ENCODE measurements at regions not wholly inside any gene's neighbourhood (a gene's known extent, or its start where the extent isn't known, plus 50 kb on each side); places are given as distances from the start of the nearest gene placed in this dataset.

- no peak for TF ChIP-seq CTCF (conservative IDR thresholded peaks at IDR 0.05)
- H3K27ac ChIP-seq = no peak overlapping the region
These were observed 1620.8 kb downstream of the PCDH9 start for GRCh38 chr13:65609350-65609749.

- no peak overlapping the region for H3K27ac ChIP-seq
- no peak for TF ChIP-seq CTCF (conservative IDR thresholded peaks at IDR 0.05)
These were observed 1623.5 kb downstream of the PCDH9 start for GRCh38 chr13:65606622-65607021.

- TF ChIP-seq CTCF (conservative IDR thresholded peaks at IDR 0.05) = no peak
- H3K27ac ChIP-seq = no peak overlapping the region
These were observed 1624.7 kb downstream of the PCDH9 start for GRCh38 chr13:65605396-65605795.

- TF ChIP-seq CTCF (conservative IDR thresholded peaks at IDR 0.05) = no peak
- no peak overlapping the region for H3K27ac ChIP-seq
These were observed 1627.0 kb downstream of the PCDH9 start for GRCh38 chr13:65603160-65603559.

- no peak overlapping the region for H3K27ac ChIP-seq
- no peak for TF ChIP-seq CTCF (conservative IDR thresholded peaks at IDR 0.05)
These were observed 1628.3 kb downstream of the PCDH9 start for GRCh38 chr13:65601855-65602254.

GRCh38 chr13:65600702-65601101 is 1629.4 kb downstream of the PCDH9 start:
- no peak for TF ChIP-seq CTCF (conservative IDR thresholded peaks at IDR 0.05)
- no peak overlapping the region for H3K27ac ChIP-seq

- no peak for TF ChIP-seq CTCF (conservative IDR thresholded peaks at IDR 0.05)
- no peak overlapping the region for H3K27ac ChIP-seq
These were observed 1632.0 kb downstream of the PCDH9 start for GRCh38 chr13:65597839-65598818.
